Testis (tissue), 2 donors: ENCODE measurements at regions not wholly inside any gene's neighbourhood (a gene's known extent, or its start where the extent isn't known, plus 50 kb on each side); places are given as distances from the start of the nearest gene placed in this dataset.

Experiments
- DNase-seq: peaks from one replicate; pipeline ENCODE4 v3.0.0-alpha.2; 2019
- H3K27ac ChIP-seq, 2 donors: fragments of 200-600 bp; sonication (generic); one replicate each; pipeline ENCODE4 v1.5.1; 2019
- H3K27me3 ChIP-seq: fragments of 200-600 bp; sonication (generic); one replicate; pipeline ENCODE4 v1.5.1; 2019
- H3K36me3 ChIP-seq: fragments of 200-600 bp; sonication (generic); one replicate; pipeline ENCODE4 v1.5.1; 2017; ENCODE audit warnings: low read depth; ENCODE audit errors: missing control alignments
- H3K4me1 ChIP-seq: fragments of 200-600 bp; sonication (generic); one replicate; pipeline ENCODE4 v1.5.1; 2019
- H3K4me3 ChIP-seq, 2 donors: fragments of 200-600 bp; sonication (generic); one replicate each; pipeline ENCODE4 v1.5.1; 2017 to 2019
- H3K9me3 ChIP-seq: fragments of 200-600 bp; sonication (generic); one replicate; pipeline ENCODE4 v1.5.1; 2017
- POLR2A ChIP-seq: fragments of 450-650 bp; IDR thresholded peaks from one replicate; pipeline ENCODE4 v1.6.1; 2017; ENCODE audit warnings: antibody characterized with exemption, mild to moderate bottlenecking, moderate library complexity
- WGBS, 2 donors: methylation state at CpG; one replicate each; pipeline ENCODE4 v1.1.5; 2018; 5-methylcytosine and 5-hydroxymethylcytosine counted together
- intact Hi-C: fragments of 100-400 bp; cut with DNase I; formaldehyde crosslinking; loops from one replicate; pipeline ENCODE4 v1.15.1; 2023; ENCODE audit warnings: low total_unique reads
- TF ChIP-seq, protein P1 (sequence below), 3 experiments: fragments of 450-650 bp in 2 of 3; fragments of 200-600 bp in 1 of 3; sonication (generic) in 1 of 3; IDR thresholded peaks; one replicate each; pipeline ENCODE4 v1.5.1; 2016 to 2019; ENCODE audit warnings: antibody characterized with exemption in 3 of 3, mild to moderate bottlenecking in 2 of 3, moderate library complexity in 1 of 3

DNA sequence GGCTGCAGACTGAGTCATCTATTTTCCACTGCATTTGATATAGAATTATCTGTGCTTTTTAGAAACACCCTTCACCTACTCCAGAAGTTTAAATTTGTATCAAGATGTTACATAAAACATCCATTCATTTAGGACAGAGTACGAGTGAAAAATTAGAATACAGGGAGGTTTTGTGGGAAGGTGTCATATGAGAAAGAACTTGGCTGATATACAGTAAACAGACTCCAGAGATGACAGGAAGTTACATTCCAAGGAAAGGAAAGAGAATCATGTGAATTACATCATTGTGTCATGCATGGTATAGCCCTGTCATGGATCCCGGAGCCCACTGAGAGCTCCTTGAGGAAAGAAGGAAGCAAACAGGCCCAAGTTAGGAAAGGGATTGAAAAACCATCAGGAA lies 341.5 kb upstream of the PKDCC start:
- 74 to 80% methylated on average over 2 of the region's 2 CpGs for WGBS, 2 donors
- no peaks in the 10 kb centered on the region for H3K36me3 ChIP-seq
- no peaks in the 10 kb centered on the region for H3K9me3 ChIP-seq
- TF ChIP-seq, protein P1, sequence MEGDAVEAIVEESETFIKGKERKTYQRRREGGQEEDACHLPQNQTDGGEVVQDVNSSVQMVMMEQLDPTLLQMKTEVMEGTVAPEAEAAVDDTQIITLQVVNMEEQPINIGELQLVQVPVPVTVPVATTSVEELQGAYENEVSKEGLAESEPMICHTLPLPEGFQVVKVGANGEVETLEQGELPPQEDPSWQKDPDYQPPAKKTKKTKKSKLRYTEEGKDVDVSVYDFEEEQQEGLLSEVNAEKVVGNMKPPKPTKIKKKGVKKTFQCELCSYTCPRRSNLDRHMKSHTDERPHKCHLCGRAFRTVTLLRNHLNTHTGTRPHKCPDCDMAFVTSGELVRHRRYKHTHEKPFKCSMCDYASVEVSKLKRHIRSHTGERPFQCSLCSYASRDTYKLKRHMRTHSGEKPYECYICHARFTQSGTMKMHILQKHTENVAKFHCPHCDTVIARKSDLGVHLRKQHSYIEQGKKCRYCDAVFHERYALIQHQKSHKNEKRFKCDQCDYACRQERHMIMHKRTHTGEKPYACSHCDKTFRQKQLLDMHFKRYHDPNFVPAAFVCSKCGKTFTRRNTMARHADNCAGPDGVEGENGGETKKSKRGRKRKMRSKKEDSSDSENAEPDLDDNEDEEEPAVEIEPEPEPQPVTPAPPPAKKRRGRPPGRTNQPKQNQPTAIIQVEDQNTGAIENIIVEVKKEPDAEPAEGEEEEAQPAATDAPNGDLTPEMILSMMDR (IDR thresholded peaks at IDR 0.05): no peak
- no peak for TF ChIP-seq POLR2A
- H3K27ac ChIP-seq: no peak overlapping the region
- intact Hi-C loops: no loop called here
- no peaks in the 10 kb centered on the region for H3K4me1 ChIP-seq
- H3K4me3 ChIP-seq: no peak overlapping the region
- H3K27me3 ChIP-seq: no peaks in the 10 kb centered on the region
- DNase-seq: no peak

DNA sequence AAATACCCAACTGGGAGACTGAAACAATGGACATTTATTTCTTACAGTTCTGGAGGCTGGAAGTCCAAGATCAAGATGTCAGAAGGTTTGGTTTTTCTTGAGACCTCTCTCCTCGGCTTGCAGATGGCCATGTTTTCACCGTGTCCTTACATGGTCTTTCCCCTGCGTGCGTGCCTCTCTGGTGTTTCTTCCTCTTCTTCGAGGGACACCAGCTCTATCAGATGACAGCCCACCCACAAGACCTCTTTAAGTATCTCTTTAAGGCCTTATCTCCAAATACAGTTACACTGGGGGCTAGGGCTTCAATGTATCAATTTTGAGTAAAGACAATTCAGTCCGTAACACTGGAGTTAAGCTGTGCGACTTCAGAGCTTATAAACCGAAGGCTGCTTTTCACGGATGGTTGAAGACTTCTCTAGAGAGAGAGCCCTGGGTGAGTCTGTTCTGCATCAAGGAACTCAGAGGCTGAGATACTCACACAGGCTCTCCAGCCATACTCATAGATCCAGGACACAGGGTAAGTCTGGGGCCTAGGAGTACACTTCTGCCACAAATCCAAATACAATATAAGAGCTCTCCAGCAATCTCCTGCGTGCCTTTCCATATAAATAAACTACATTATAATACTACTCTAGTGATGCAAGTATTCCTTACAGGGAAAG lies 339.9 kb upstream of the PKDCC start:
- H3K4me3 ChIP-seq: no peak overlapping the region
- no peaks in the 10 kb centered on the region for H3K27me3 ChIP-seq
- TF ChIP-seq, protein P1 (IDR thresholded peaks at IDR 0.05): no peak
- TF ChIP-seq POLR2A: no peak
- DNase-seq: no peak
- no peak overlapping the region for H3K27ac ChIP-seq
- H3K9me3 ChIP-seq: no peaks in the 10 kb centered on the region
- intact Hi-C loops: no loop called here
- WGBS, 2 donors: 75 to 79% methylated on average over 10 of the region's 10 CpGs
- H3K4me1 ChIP-seq: no peaks in the 10 kb centered on the region
- H3K36me3 ChIP-seq: no peaks in the 10 kb centered on the region

DNA sequence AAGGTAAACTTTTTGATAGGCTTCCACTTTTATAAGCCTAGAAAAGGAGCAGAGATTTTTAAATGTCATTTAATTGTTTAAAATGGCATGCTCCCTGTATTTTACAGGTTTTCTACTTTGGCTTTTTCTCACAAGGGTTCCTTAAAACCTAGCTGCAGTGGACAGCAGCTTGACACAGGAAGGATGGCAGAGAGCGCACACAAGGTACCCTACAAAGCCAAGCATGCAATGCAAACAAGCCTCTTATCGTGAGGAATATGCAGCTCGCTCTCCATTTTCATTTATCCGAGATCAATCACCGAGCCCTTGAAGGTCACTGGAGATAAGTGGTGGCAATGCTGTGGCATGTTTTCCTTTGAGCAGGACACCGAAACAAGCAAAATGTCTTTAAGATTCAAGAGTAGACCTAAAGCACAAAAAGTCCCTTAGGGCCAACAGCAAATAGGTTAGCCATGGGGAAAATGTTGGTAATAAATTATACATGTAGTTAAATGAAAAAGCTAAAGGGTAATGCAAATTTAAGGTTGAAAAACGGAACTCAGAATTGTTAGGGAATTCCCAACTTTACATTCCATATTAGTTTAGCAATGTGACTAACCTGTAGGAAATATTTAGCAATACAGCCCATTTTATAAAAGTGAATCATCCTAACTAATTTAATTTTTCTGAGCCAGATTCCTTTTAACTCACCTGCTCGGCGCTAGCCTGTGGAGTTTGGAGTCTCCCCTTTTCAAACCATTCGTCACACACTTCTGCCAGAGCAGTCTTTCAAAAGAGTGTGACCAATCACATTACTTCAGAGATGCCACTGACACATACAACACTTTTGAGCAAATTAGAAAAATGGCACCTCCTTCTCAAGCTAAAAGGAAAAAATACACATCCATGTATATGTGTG lies 337.9 kb upstream of the PKDCC start:
- no peaks in the 10 kb centered on the region for H3K36me3 ChIP-seq
- no peak overlapping the region for H3K27ac ChIP-seq
- no peak for DNase-seq
- H3K4me3 ChIP-seq: no peak overlapping the region
- TF ChIP-seq, protein P1 (IDR thresholded peaks at IDR 0.05): no peak
- TF ChIP-seq POLR2A: no peak
- intact Hi-C loops: no loop called here
- no peaks in the 10 kb centered on the region for H3K9me3 ChIP-seq
- 76 to 91% methylated on average over 10 of the region's 10 CpGs for WGBS, 2 donors
- no peaks in the 10 kb centered on the region for H3K4me1 ChIP-seq
- no peaks in the 10 kb centered on the region for H3K27me3 ChIP-seq

DNA sequence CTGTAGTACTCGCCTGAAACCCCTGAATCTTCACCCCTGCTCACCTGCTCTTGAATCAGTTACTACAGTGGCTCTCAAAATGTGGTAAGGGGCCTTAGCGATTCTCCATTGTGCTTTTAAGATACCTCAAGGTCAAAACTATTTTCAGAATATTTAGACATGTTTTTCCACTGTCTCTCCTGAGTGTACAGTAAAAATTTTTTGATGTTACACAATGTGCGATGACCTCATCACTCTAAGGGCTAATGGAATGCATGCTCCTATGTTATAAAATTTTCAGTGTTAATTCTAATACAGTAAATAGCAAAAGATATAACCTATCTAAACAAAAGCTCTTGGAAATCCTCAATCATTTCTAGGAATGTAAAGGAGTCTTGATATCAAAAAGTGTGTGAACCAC lies 336.9 kb upstream of the PKDCC start:
- H3K27ac ChIP-seq: no peak overlapping the region
- no peaks in the 10 kb centered on the region for H3K27me3 ChIP-seq
- intact Hi-C loops: no loop called here
- H3K4me3 ChIP-seq: no peak overlapping the region
- no peak for DNase-seq
- TF ChIP-seq POLR2A: no peak
- TF ChIP-seq, protein P1 (IDR thresholded peaks at IDR 0.05): no peak
- no peaks in the 10 kb centered on the region for H3K36me3 ChIP-seq
- no peaks in the 10 kb centered on the region for H3K4me1 ChIP-seq
- no peaks in the 10 kb centered on the region for H3K9me3 ChIP-seq
- 93% methylated on average over 3 of the region's 3 CpGs for WGBS, 2 donors
